ENCODE measurements at regions not wholly inside any gene's neighbourhood (a gene's known extent, or its start where the extent isn't known, plus 50 kb on each side); places are given as distances from the start of the nearest gene placed in this dataset.

GRCh38 chr10:130510755-130511154 lies 374.6 kb downstream of the GLRX3 start:
- no peak for DNase-seq
- Histone ChIP-seq H3K9ac (ENCODE audit: low read depth in 2 of 2, low read length in 2 of 2) (no peak overlapping the region), H3K4me1 (no peaks in the 10 kb centered on the region), H3K27me3 (no peaks in the 10 kb centered on the region), H3K9me3 (no peaks in the 10 kb centered on the region), H3K27ac (no peak overlapping the region), H3K4me3 (no peak overlapping the region), H3K36me3 (no peaks in the 10 kb centered on the region)
- no peak for TF ChIP-seq CTCF (IDR thresholded peaks at IDR 0.05)
- intact Hi-C loops (cut with DNase I) = no loop called here

GRCh38 chr10:130511766-130512165 lies 375.6 kb downstream of the GLRX3 start:
- H3K9me3 ChIP-seq = no peaks in the 10 kb centered on the region
- no peak overlapping the region for H3K4me3 ChIP-seq
- H3K36me3 ChIP-seq = no peaks in the 10 kb centered on the region
- no peaks in the 10 kb centered on the region for H3K27me3 ChIP-seq
- H3K27ac ChIP-seq = no peak overlapping the region
- H3K9ac ChIP-seq (ENCODE audit: low read depth in 2 of 2, low read length in 2 of 2) = no peak overlapping the region
- intact Hi-C loops (cut with DNase I) = no loop called here
- H3K4me1 ChIP-seq = no peaks in the 10 kb centered on the region
- no peak for DNase-seq
- no peak for TF ChIP-seq CTCF (IDR thresholded peaks at IDR 0.05)

GRCh38 chr10:130512936-130513335 lies 376.7 kb downstream of the GLRX3 start:
- Histone ChIP-seq H3K4me1 (no peaks in the 10 kb centered on the region), H3K4me3 (no peak overlapping the region), H3K27ac (no peak overlapping the region), H3K9ac (ENCODE audit: low read depth in 2 of 2, low read length in 2 of 2) (no peak overlapping the region), H3K27me3 (no peaks in the 10 kb centered on the region), H3K9me3 (no peaks in the 10 kb centered on the region), H3K36me3 (no peaks in the 10 kb centered on the region)
- intact Hi-C loops (cut with DNase I) = no loop called here
- TF ChIP-seq CTCF (IDR thresholded peaks at IDR 0.05) = no peak
- DNase-seq = no peak

- DNase-seq = no peak
- intact Hi-C loops (cut with DNase I) = no loop called here
- Histone ChIP-seq H3K27ac (no peak overlapping the region), H3K4me3 (no peak overlapping the region), H3K27me3 (no peaks in the 10 kb centered on the region), H3K4me1 (no peaks in the 10 kb centered on the region), H3K9ac (ENCODE audit: low read depth in 2 of 2, low read length in 2 of 2) (no peak overlapping the region), H3K9me3 (no peaks in the 10 kb centered on the region), H3K36me3 (no peaks in the 10 kb centered on the region)
- TF ChIP-seq CTCF (IDR thresholded peaks at IDR 0.05) = no peak
Measured at GRCh38 chr10:130513686-130514476, 377.7 kb downstream of the GLRX3 start.

- H3K4me1 ChIP-seq = no peaks in the 10 kb centered on the region
- no peak overlapping the region for H3K27ac ChIP-seq
- no peaks in the 10 kb centered on the region for H3K36me3 ChIP-seq
- no peak for DNase-seq
- H3K9me3 ChIP-seq = no peaks in the 10 kb centered on the region
- intact Hi-C loops (cut with DNase I) = no loop called here
- H3K9ac ChIP-seq (ENCODE audit: low read depth in 2 of 2, low read length in 2 of 2) = no peak overlapping the region
- no peak for TF ChIP-seq CTCF (IDR thresholded peaks at IDR 0.05)
- no peak overlapping the region for H3K4me3 ChIP-seq
- H3K27me3 ChIP-seq = no peaks in the 10 kb centered on the region
Measured at GRCh38 chr10:130515670-130516069, 379.5 kb downstream of the GLRX3 start.
